ENCODE measurements at regions not wholly inside any gene's neighbourhood (a gene's known extent, or its start where the extent isn't known, plus 50 kb on each side); places are given as distances from the start of the nearest gene placed in this dataset.
"Not testable (repeated sequence)": the region's sequence is repeated elsewhere in the genome, so short reads cannot be mapped to it uniquely, and the experiment has no call there.

- Histone ChIP-seq H3K36me3 (ENCODE audit: control insufficient read depth, insufficient read depth, low read length) (no peaks in the 10 kb centered on the region), H3K27me3 (ENCODE audit: control insufficient read depth, insufficient read depth, low read length) (no peaks in the 10 kb centered on the region), H3K4me3 (ENCODE audit: low read depth, low read length) (no peak overlapping the region)
- TF ChIP-seq, protein P1, sequence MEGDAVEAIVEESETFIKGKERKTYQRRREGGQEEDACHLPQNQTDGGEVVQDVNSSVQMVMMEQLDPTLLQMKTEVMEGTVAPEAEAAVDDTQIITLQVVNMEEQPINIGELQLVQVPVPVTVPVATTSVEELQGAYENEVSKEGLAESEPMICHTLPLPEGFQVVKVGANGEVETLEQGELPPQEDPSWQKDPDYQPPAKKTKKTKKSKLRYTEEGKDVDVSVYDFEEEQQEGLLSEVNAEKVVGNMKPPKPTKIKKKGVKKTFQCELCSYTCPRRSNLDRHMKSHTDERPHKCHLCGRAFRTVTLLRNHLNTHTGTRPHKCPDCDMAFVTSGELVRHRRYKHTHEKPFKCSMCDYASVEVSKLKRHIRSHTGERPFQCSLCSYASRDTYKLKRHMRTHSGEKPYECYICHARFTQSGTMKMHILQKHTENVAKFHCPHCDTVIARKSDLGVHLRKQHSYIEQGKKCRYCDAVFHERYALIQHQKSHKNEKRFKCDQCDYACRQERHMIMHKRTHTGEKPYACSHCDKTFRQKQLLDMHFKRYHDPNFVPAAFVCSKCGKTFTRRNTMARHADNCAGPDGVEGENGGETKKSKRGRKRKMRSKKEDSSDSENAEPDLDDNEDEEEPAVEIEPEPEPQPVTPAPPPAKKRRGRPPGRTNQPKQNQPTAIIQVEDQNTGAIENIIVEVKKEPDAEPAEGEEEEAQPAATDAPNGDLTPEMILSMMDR (IDR thresholded peaks at IDR 0.05; ENCODE audit: insufficient read depth, low read length, poor library complexity, severe bottlenecking) = no peak
- no peak for DNase-seq (ENCODE audit: low read depth)
Measured at GRCh38 chr6:58113960-58114359, 796.5 kb downstream of the PRIM2 start.

- not testable (repeated sequence) for H3K36me3 ChIP-seq (ENCODE audit: control insufficient read depth, insufficient read depth, low read length); DNase-seq (ENCODE audit: low read depth); H3K4me3 ChIP-seq (ENCODE audit: low read depth, low read length); H3K27me3 ChIP-seq (ENCODE audit: control insufficient read depth, insufficient read depth, low read length)
Measured at GRCh38 chr6:58117162-58117561, 799.7 kb downstream of the PRIM2 start.

- not testable (repeated sequence) for H3K4me3 ChIP-seq (ENCODE audit: low read depth, low read length); H3K27me3 ChIP-seq (ENCODE audit: control insufficient read depth, insufficient read depth, low read length); H3K36me3 ChIP-seq (ENCODE audit: control insufficient read depth, insufficient read depth, low read length); DNase-seq (ENCODE audit: low read depth)
Measured at GRCh38 chr6:58121616-58122015, 804.2 kb downstream of the PRIM2 start.

DNA sequence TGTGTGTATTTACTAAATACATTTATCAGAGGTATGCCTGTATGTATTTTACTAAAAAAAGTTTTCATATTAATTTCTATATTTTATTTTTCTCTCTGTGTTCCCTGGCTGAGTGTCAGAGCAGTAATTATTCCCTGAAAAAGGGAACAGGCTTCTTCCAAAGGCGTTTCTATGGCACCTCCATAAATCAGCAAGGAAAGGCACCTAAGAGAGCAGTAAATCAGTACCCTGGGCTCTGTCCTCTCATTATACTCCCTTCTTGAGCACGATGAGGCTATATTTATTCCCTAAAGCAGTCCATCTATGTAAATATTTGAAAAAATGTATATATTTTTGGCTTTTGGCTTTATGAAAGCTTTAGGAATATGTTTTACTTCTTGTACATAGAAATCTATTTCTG, 806.3 kb downstream of the PRIM2 start:
- H3K36me3 ChIP-seq (ENCODE audit: control insufficient read depth, insufficient read depth, low read length); DNase-seq (ENCODE audit: low read depth); H3K27me3 ChIP-seq (ENCODE audit: control insufficient read depth, insufficient read depth, low read length); H3K4me3 ChIP-seq (ENCODE audit: low read depth, low read length): not testable (repeated sequence)

- not testable (repeated sequence) for H3K36me3 ChIP-seq (ENCODE audit: control insufficient read depth, insufficient read depth, low read length); DNase-seq (ENCODE audit: low read depth); H3K4me3 ChIP-seq (ENCODE audit: low read depth, low read length); H3K27me3 ChIP-seq (ENCODE audit: control insufficient read depth, insufficient read depth, low read length)
Measured at GRCh38 chr6:58128549-58128948, 811.1 kb downstream of the PRIM2 start.

DNA sequence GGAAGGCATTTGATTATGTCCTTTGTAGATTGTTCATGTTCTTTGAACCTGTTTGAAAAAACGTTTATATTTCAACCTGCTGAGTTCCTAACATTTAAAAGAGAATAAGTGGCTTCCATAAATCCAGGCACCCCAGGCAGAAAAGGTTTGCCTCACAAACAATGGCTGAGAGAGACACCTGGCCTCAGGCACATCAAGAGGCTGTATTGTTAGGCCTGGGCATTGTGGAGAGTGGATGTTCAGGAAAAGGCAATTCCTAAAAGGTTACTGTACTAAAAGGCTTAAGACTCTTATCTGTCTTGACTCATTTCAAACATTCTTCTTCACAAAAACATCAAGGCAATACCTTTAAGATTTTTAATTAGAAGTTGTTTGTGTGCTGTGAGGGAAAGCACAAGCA, 811.7 kb downstream of the PRIM2 start:
- H3K4me3 ChIP-seq (ENCODE audit: low read depth, low read length); H3K36me3 ChIP-seq (ENCODE audit: control insufficient read depth, insufficient read depth, low read length); DNase-seq (ENCODE audit: low read depth); H3K27me3 ChIP-seq (ENCODE audit: control insufficient read depth, insufficient read depth, low read length): not testable (repeated sequence)

DNA sequence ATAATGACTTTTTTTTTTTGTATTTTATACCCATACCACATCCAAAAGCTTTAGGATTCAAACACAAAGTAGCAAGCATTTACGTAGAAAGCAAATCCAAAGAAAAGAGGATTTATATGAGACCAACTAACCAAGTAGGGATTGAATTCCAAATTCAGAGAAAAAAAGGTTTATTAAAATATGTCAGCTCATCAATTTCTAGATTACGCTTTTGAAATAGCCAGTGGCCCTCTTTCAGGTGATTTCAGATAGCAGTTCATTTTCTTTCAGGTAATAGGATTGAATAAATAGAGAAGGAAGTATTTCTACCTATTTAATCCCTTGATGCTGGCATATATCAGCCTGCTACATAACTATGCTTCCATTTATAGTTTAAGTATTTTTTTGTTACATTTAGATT, 822.3 kb downstream of the PRIM2 start:
- not testable (repeated sequence) for H3K36me3 ChIP-seq (ENCODE audit: control insufficient read depth, insufficient read depth, low read length); DNase-seq (ENCODE audit: low read depth); H3K27me3 ChIP-seq (ENCODE audit: control insufficient read depth, insufficient read depth, low read length); H3K4me3 ChIP-seq (ENCODE audit: low read depth, low read length)

- not testable (repeated sequence) for H3K4me3 ChIP-seq (ENCODE audit: low read depth, low read length); H3K27me3 ChIP-seq (ENCODE audit: control insufficient read depth, insufficient read depth, low read length); DNase-seq (ENCODE audit: low read depth)
Measured at GRCh38 chr6:58171025-58171424, 853.6 kb downstream of the PRIM2 start.

DNA sequence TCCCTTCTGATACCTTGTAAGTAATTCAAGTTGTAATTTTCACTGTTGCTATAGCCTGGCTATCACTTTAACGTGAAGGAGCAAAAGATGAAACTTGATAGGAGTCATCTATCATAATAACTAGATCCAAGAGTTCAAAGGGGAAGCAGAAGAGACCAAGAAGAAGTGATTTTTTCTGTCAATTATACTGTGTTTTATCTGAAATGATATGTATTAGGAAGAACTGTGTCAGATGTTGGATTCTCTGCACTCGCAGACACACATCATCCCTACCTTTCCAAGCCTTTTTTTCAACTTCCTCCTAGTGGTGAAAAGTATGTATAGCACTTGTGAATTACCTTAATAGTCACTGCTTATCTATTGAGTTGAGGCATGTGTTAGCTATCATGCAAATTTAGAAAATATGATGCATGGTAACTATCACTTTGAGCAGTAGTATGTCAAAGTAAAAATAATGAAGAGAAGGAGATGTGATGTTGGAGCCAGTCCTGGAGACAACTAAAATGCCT, 864.2 kb downstream of the PRIM2 start:
- not testable (repeated sequence) for DNase-seq (ENCODE audit: low read depth); H3K27me3 ChIP-seq (ENCODE audit: control insufficient read depth, insufficient read depth, low read length); H3K36me3 ChIP-seq (ENCODE audit: control insufficient read depth, insufficient read depth, low read length); H3K4me3 ChIP-seq (ENCODE audit: low read depth, low read length)

More at GRCh38 chr6:58171025-58171424, 853.6 kb downstream of the PRIM2 start:
- not testable (repeated sequence) for H3K36me3 ChIP-seq (ENCODE audit: control insufficient read depth, insufficient read depth, low read length)

DNA sequence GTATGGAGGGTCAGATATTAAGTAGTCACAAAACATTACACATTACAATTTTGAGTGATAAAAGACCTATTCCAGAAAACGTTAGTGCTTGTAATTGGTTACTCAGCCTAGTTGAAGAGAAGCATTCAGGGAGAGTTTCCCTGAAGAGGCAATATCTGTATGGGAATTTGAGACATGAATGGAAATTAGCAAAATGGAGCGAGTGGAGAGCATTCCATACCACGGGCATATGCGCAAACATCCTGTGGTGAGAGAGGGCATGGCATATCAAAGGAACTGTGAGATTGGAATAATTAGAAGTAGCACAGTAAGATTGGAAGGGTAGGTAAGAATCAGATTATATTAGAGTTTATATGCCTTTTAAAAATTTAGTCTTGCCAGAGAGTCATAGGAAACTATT, 867.9 kb downstream of the PRIM2 start:
- not testable (repeated sequence) for H3K27me3 ChIP-seq (ENCODE audit: control insufficient read depth, insufficient read depth, low read length); DNase-seq (ENCODE audit: low read depth); H3K4me3 ChIP-seq (ENCODE audit: low read depth, low read length); H3K36me3 ChIP-seq (ENCODE audit: control insufficient read depth, insufficient read depth, low read length)

- peak; percentile 14 for DNase-seq (ENCODE audit: low read depth)
- H3K4me3 ChIP-seq (ENCODE audit: low read depth, low read length); H3K27me3 ChIP-seq (ENCODE audit: control insufficient read depth, insufficient read depth, low read length); H3K36me3 ChIP-seq (ENCODE audit: control insufficient read depth, insufficient read depth, low read length): not testable (repeated sequence)
Measured at GRCh38 chr6:58193209-58193608, 875.8 kb downstream of the PRIM2 start.
